ENCODE measurements at regions not wholly inside any gene's neighbourhood (a gene's known extent, or its start where the extent isn't known, plus 50 kb on each side); places are given as distances from the start of the nearest gene placed in this dataset.

DNA sequence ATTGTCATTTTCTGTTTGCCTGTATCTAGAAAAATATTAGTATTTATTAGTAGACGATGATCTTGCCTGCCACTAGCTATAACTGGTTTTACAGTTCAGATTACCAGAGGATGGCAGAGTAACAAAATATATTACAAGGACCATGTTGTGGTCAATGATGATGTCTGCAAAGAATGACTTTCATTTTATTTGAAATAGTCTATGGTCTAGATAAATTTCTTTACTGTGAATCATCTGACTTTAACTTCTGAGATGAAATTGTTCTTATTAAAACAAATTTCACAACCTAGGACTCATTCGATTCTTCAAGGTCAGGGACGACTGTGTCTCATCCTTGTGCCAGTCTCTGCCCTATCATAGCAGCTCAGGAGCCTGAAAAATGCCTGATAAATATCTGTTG, 637.8 kb upstream of the KLF12 start:
- no peaks in the 10 kb centered on the region for H3K79me1 ChIP-seq (ENCODE audit: low read depth, low read length)
- H2BK120ac ChIP-seq (replicated peaks; ENCODE audit: low read depth, low read length): no peak overlapping the region
- no peak overlapping the region for H3K4me2 ChIP-seq (ENCODE audit: insufficient read depth in 1 of 2, low read depth in 2 of 2, low read length in 2 of 2)

More for the DNA sequence above, 637.8 kb upstream of the KLF12 start:
- Histone ChIP-seq H3K4ac (replicated peaks; ENCODE audit: insufficient read length, low read depth, low read length) (no peak overlapping the region), H3K4me3 (ENCODE audit: extremely low read depth in 1 of 4, insufficient read depth in 2 of 4, low read depth in 3 of 4, low read length in 4 of 4) (no peak overlapping the region), H4K91ac (replicated peaks; ENCODE audit: insufficient read length, low read length) (no peak overlapping the region), H2AK5ac (ENCODE audit: low read depth, low read length) (no peak overlapping the region), H3K14ac (ENCODE audit: insufficient read length) (no peak overlapping the region), H2BK20ac (ENCODE audit: low read length) (no peak overlapping the region), H3K23ac (ENCODE audit: insufficient read length) (no peak overlapping the region), H2BK15ac (ENCODE audit: low read length) (no peak overlapping the region), H3K56ac (replicated peaks; ENCODE audit: insufficient read length, low read depth, low read length) (no peak overlapping the region), H3K9ac (replicated peaks in 1 of 4; ENCODE audit: extremely low read depth in 1 of 4, low read depth in 3 of 4, low read length in 3 of 4) (no peak overlapping the region), H3K27me3 (replicated peaks in 1 of 4; ENCODE audit: control insufficient read depth in 3 of 4, extremely low read depth in 1 of 4, insufficient read depth in 3 of 4, low read length in 3 of 4) (no peaks in the 10 kb centered on the region), H4K20me1 (replicated peaks in 1 of 2; ENCODE audit: control insufficient read depth in 1 of 2, insufficient read depth in 2 of 2, low read length in 2 of 2) (no peaks in the 10 kb centered on the region), H2BK12ac (ENCODE audit: low read depth, low read length) (no peak overlapping the region), H3K36me3 (ENCODE audit: control insufficient read depth in 2 of 4, insufficient read depth in 4 of 4, low read length in 3 of 4) (no peaks in the 10 kb centered on the region; a peak in 1 of 8 replicates), H4K5ac (ENCODE audit: insufficient read length, low read depth, low read length) (no peak overlapping the region), H3K9me3 (ENCODE audit: insufficient read depth in 2 of 2, low read depth in 1 of 2, low read length in 1 of 2) (no peaks in the 10 kb centered on the region), H3K79me2 (ENCODE audit: control insufficient read depth in 1 of 2, insufficient read depth in 2 of 2, low read length in 2 of 2) (no peaks in the 10 kb centered on the region), H3K18ac (ENCODE audit: extremely low read depth, low read length) (no peak overlapping the region), H3K4me1 (replicated peaks in 1 of 4; ENCODE audit: control insufficient read depth in 3 of 4, insufficient read depth in 4 of 4, low read length in 3 of 4) (peaks cover 0 to 4% (median 0%) of the 10 kb centered on the region in 4 experiments; a peak in 1 of 7 replicates), H3K23me2 (ENCODE audit: low read depth, low read length) (no peaks in the 10 kb centered on the region), H3K27ac (ENCODE audit: low read depth, low read length) (no peak overlapping the region), H2BK5ac (ENCODE audit: low read depth, low read length) (no peak overlapping the region), H2AFZ (ENCODE audit: low read length) (no peak overlapping the region; the same call in 1 of the 2 replicates), H4K8ac (ENCODE audit: extremely low read depth, insufficient read depth, low read length) (no peak overlapping the region)
- no peak for FAIRE-seq
- CTCF ChIA-PET (ENCODE audit: partially characterized antibody): no interaction called here
- DNase-seq (ENCODE audit: low read depth in 1 of 2, low spot score in 2 of 2): no peak
- TF ChIP-seq TAF7 (optimal IDR thresholded peaks at IDR 0.05; ENCODE audit: borderline replicate concordance, low read depth, low read length) (no peak), RAD21 (IDR thresholded peaks at IDR 0.05 in 1 of 2, conservative IDR thresholded peaks at IDR 0.05 in 1 of 2; ENCODE audit: low read depth in 2 of 2, low read length in 2 of 2) (no peak), SRF (IDR thresholded peaks at IDR 0.05; ENCODE audit: low read depth, low read length) (no peak)
- POLR2A ChIA-PET (ENCODE audit: partially characterized antibody): no interaction called here
- 93% methylated on average over 3 of the region's 3 CpGs; no CpG with 5 or more reads in 1 of the 2 experiments for WGBS, 2 experiments (ENCODE audit: extremely low coverage in 1 of 2, insufficient coverage in 1 of 2, insufficient read length in 1 of 2, insufficient replicate concordance in 2 of 2, low coverage in 1 of 2, low lambda C conversion rate in 2 of 2, missing lambda C conversion rate in 1 of 2)
